H1 (cell line): ENCODE measurements at regions not wholly inside any gene's neighbourhood (a gene's known extent, or its start where the extent isn't known, plus 50 kb on each side); places are given as distances from the start of the nearest gene placed in this dataset.

Experiments used
- CTCF ChIA-PET: fragments of 300-600 bp; sonication (Branson Sonifier 250); formaldehyde crosslinking; loops from one replicate; lab custom pipeline; 2021; ENCODE audit not compliant: partially characterized antibody; lab: Charles Lee
- POLR2A ChIA-PET: fragments of 300-600 bp; sonication (Branson Sonifier 250); formaldehyde crosslinking; loops from one replicate; lab custom pipeline; 2021; ENCODE audit warnings: inconsistent platforms; ENCODE audit not compliant: partially characterized antibody; lab: Charles Lee
- DNase-seq, 2 experiments: peaks; one replicate each; pipeline versions ENCODE4 v3.0.0 to v3.0.0-alpha.2; 2010 to 2022; ENCODE audit warnings: low spot score in 2 of 2, low read depth in 1 of 2, mixed read lengths in 1 of 2
- FAIRE-seq: peaks from 2 replicates; lab custom pipeline; 2011; peaks lifted over from hg19 to GRCh38; lab: Jason Lieb, UNC
- H2AFZ ChIP-seq: 2 replicates; pipeline ENCODE4 v1.8.1; 2012; ENCODE audit warnings: low read length, inconsistent platforms
- H2AK5ac ChIP-seq: 2 replicates; pipeline ENCODE4 v1.6.1; 2013; ENCODE audit warnings: low read depth, low read length
- H2BK120ac ChIP-seq: replicated peaks from 2 replicates; pipeline ENCODE3; 2013; ENCODE audit warnings: low read depth, low read length, inconsistent platforms
- H2BK12ac ChIP-seq: 2 replicates; pipeline ENCODE4 v1.6.1; 2013; ENCODE audit warnings: low read depth, low read length
- H2BK15ac ChIP-seq: 2 replicates; pipeline ENCODE4 v1.6.1; 2013; ENCODE audit warnings: low read length
- H2BK20ac ChIP-seq: 2 replicates; pipeline ENCODE4 v1.6.1; 2013; ENCODE audit warnings: low read length
- H2BK5ac ChIP-seq: 2 replicates; pipeline ENCODE4 v1.6.1; 2013; ENCODE audit warnings: low read depth, low read length
- H3K14ac ChIP-seq: 2 replicates; pipeline ENCODE4 v1.6.1; 2013; ENCODE audit warnings: inconsistent platforms; ENCODE audit not compliant: insufficient read length
- H3K18ac ChIP-seq: 2 replicates; pipeline ENCODE4 v1.6.1; 2013; ENCODE audit warnings: low read length; ENCODE audit errors: extremely low read depth
- H3K23ac ChIP-seq: 2 replicates; pipeline ENCODE4 v1.6.1; 2013; ENCODE audit warnings: inconsistent platforms; ENCODE audit not compliant: insufficient read length
- H3K23me2 ChIP-seq: 2 replicates; pipeline ENCODE4 v1.6.1; 2013; ENCODE audit warnings: low read depth, low read length
- H3K27ac ChIP-seq: 2 replicates; pipeline ENCODE4 v1.6.1; 2011; ENCODE audit warnings: low read depth, low read length, inconsistent platforms
- H3K27me3 ChIP-seq, 4 experiments: replicated peaks in 1 of 4; 1 replicate in 1 of 4; 2 replicates in 3 of 4; pipeline versions ENCODE4 v1.6.1 to v1.8.1; 2011 to 2013; ENCODE audit warnings: low read length in 3 of 4, mild to moderate bottlenecking in 3 of 4, inconsistent platforms in 2 of 4, mixed read lengths in 2 of 4, moderate library complexity in 1 of 4; ENCODE audit not compliant: control insufficient read depth in 3 of 4, insufficient read depth in 3 of 4; ENCODE audit errors: extremely low read depth in 1 of 4
- H3K36me3 ChIP-seq, 4 experiments: 2 replicates each; pipeline versions ENCODE4 v1.6.1 to v1.8.1; 2011 to 2013; ENCODE audit warnings: mild to moderate bottlenecking in 4 of 4, low read length in 3 of 4, moderate library complexity in 2 of 4, control low read depth in 1 of 4, inconsistent platforms in 1 of 4; ENCODE audit not compliant: insufficient read depth in 4 of 4, control insufficient read depth in 2 of 4
- H3K4ac ChIP-seq: replicated peaks from 2 replicates; pipeline ENCODE3; 2013; ENCODE audit warnings: low read length, low read depth, mixed read lengths, inconsistent platforms; ENCODE audit not compliant: insufficient read length
- H3K4me1 ChIP-seq, 4 experiments: replicated peaks in 1 of 4; 1 replicate in 1 of 4; 2 replicates in 3 of 4; pipeline versions ENCODE4 v1.6.1 to v1.8.1; 2011 to 2013; ENCODE audit warnings: low read length in 3 of 4, inconsistent platforms in 2 of 4, mixed read lengths in 1 of 4; ENCODE audit not compliant: insufficient read depth in 4 of 4, control insufficient read depth in 3 of 4
- H3K4me2 ChIP-seq, 2 experiments: 2 replicates each; pipeline versions ENCODE4 v1.6.1 to v1.8.1; 2011 to 2013; ENCODE audit warnings: low read depth in 2 of 2, low read length in 2 of 2, control low read depth in 1 of 2, inconsistent platforms in 1 of 2, mild to moderate bottlenecking in 1 of 2; ENCODE audit not compliant: insufficient read depth in 1 of 2
- H3K4me3 ChIP-seq, 4 experiments: fragments of 200-600, 300-600 bp in 1 of 4; sonication (generic), shearing (Covaris generic), sonication (Bioruptor Twin) in 1 of 4; 2 replicates each; pipeline versions ENCODE4 v1.5.1 to v1.8.1; 2011 to 2016; ENCODE audit warnings: low read length in 4 of 4, low read depth in 3 of 4, control low read depth in 2 of 4, inconsistent platforms in 2 of 4, mild to moderate bottlenecking in 2 of 4, mixed read lengths in 1 of 4, moderate library complexity in 1 of 4; ENCODE audit not compliant: insufficient read depth in 2 of 4; ENCODE audit errors: extremely low read depth in 1 of 4
- H3K56ac ChIP-seq: replicated peaks from 2 replicates; pipeline ENCODE3; 2013; ENCODE audit warnings: low read depth, mild to moderate bottlenecking, mixed read lengths, low read length, inconsistent platforms; ENCODE audit not compliant: insufficient read length
- H3K79me1 ChIP-seq: 2 replicates; pipeline ENCODE4 v1.6.1; 2013; ENCODE audit warnings: low read depth, low read length, control low read depth
- H3K79me2 ChIP-seq, 2 experiments: 2 replicates each; pipeline versions ENCODE4 v1.6.1 to v1.8.1; 2012 to 2013; ENCODE audit warnings: low read length in 2 of 2, mild to moderate bottlenecking in 2 of 2, inconsistent platforms in 1 of 2; ENCODE audit not compliant: insufficient read depth in 2 of 2, control insufficient read depth in 1 of 2
- H3K9ac ChIP-seq, 4 experiments: replicated peaks in 1 of 4; 1 replicate in 1 of 4; 2 replicates in 3 of 4; pipeline versions ENCODE4 v1.6.1 to v1.8.1; 2011 to 2013; ENCODE audit warnings: low read depth in 3 of 4, low read length in 3 of 4, control low read depth in 2 of 4, mild to moderate bottlenecking in 2 of 4, moderate library complexity in 2 of 4, inconsistent platforms in 1 of 4; ENCODE audit errors: extremely low read depth in 1 of 4
- H3K9me3 ChIP-seq, 2 experiments: 2 replicates each; pipeline versions ENCODE4 v1.6.1 to v1.8.1; 2012 to 2013; ENCODE audit warnings: mild to moderate bottlenecking in 2 of 2, moderate library complexity in 2 of 2, control low read depth in 1 of 2, inconsistent platforms in 1 of 2, low read depth in 1 of 2, low read length in 1 of 2, mixed read lengths in 1 of 2; ENCODE audit not compliant: insufficient read depth in 2 of 2
- H4K20me1 ChIP-seq, 2 experiments: replicated peaks in 1 of 2; 2 replicates each; pipeline versions ENCODE3 to v1.8.1; 2011 to 2013; ENCODE audit warnings: inconsistent platforms in 2 of 2, low read length in 2 of 2, mild to moderate bottlenecking in 1 of 2; ENCODE audit not compliant: insufficient read depth in 2 of 2, control insufficient read depth in 1 of 2
- H4K5ac ChIP-seq: 2 replicates; pipeline ENCODE4 v1.6.1; 2013; ENCODE audit warnings: low read length, low read depth, mixed read lengths, inconsistent platforms; ENCODE audit not compliant: insufficient read length
- H4K8ac ChIP-seq: 2 replicates; pipeline ENCODE4 v1.8.0; 2013; ENCODE audit warnings: mild to moderate bottlenecking, moderate library complexity, low read length, inconsistent platforms; ENCODE audit not compliant: insufficient read depth; ENCODE audit errors: extremely low read depth
- H4K91ac ChIP-seq: replicated peaks from 2 replicates; pipeline ENCODE3; 2013; ENCODE audit warnings: low read length, mixed read lengths, inconsistent platforms; ENCODE audit not compliant: insufficient read length
- ASH2L ChIP-seq: fragments of 200-600, 300-600 bp; sonication (generic); IDR thresholded peaks from one replicate; pipeline ENCODE4 v1.7.1; 2017; ENCODE audit warnings: low read length
- USF2 ChIP-seq: IDR thresholded peaks from 2 replicates; pipeline ENCODE4 v1.6.1; 2011; ENCODE audit warnings: low read length, improper control_type of control experiment
- WGBS, 2 experiments: shearing (Covaris generic) in 1 of 2; methylation state at CpG; one replicate each; pipeline versions ENCODE4 v1.1.6 to v1.1.7; 2013 to 2015; ENCODE audit warnings: low lambda C conversion rate in 2 of 2, mixed read lengths in 2 of 2, inconsistent platforms in 1 of 2, low coverage in 1 of 2, missing lambda C conversion rate in 1 of 2; ENCODE audit not compliant: insufficient replicate concordance in 2 of 2, insufficient coverage in 1 of 2, insufficient read length in 1 of 2; ENCODE audit errors: extremely low coverage in 1 of 2, missing lambda C conversion rate in 1 of 2; 5-methylcytosine and 5-hydroxymethylcytosine counted together
- TF ChIP-seq, protein P1 (sequence below): IDR thresholded peaks from 2 replicates; pipeline ENCODE4 v1.6.1; 2012; ENCODE audit warnings: inconsistent platforms

DNA sequence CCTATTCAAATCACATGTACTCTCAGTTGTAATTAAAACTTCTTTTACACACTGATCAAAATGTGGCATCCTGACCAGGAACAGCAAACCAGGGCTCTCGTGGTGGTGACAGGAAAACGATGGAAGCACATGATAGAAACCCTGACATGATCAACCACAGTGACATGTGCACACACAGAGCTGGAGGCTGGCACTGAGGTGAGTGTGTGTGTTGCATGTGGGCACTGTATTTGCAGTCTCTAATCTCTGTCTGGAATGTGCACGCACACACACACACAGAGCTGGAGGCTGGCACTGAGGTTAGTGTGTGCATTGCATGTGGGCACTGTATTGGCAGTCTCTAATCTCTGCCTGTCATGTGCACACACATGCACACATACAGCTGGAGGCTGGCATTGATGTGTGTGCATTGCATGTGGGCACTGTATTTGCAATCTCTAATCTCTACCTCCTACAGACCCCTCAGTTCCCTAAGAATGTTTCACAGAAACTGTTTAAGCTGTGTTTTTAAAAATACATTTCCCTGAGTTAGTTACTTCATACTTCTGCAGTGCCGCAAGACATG, 406.9 kb downstream of the SFMBT2 start:
- WGBS, 2 experiments = 90% methylated on average over 4 of the region's 4 CpGs; no CpG with 5 or more reads in 1 of the 2 experiments
- Histone ChIP-seq H2BK20ac (no peak overlapping the region), H3K23ac (no peak overlapping the region), H2BK120ac (no peak overlapping the region), H4K8ac (no peak overlapping the region), H3K27me3 (no peaks in the 10 kb centered on the region), H3K9ac (no peak overlapping the region), H2AFZ (no peak overlapping the region), H2BK15ac (peak overlapping the region; percentile 77; the same call in 1 of the 2 replicates), H3K4me1 (no peaks in the 10 kb centered on the region), H3K9me3 (no peaks in the 10 kb centered on the region), H3K4me3 (no peak overlapping the region)
- ChIA-PET CTCF (interaction anchor here (1.2 to 1.5 kb wide), 3 partner anchors 16 to 84 kb away, joined by 3 to 7 read pairs (median 4); no protein-coding TSS in a partner anchor), POLR2A (no interaction called here)
- no peak for DNase-seq
- no peak for FAIRE-seq
- TF ChIP-seq USF2 (no peak), ASH2L (no peak)
- TF ChIP-seq, protein P1, sequence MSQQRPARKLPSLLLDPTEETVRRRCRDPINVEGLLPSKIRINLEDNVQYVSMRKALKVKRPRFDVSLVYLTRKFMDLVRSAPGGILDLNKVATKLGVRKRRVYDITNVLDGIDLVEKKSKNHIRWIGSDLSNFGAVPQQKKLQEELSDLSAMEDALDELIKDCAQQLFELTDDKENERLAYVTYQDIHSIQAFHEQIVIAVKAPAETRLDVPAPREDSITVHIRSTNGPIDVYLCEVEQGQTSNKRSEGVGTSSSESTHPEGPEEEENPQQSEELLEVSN = no peak
- TF ChIP-seq, all 59 proteins: peak for 0
- Histone ChIP-seq H2AK5ac (no peak overlapping the region), H3K79me1 (no peaks in the 10 kb centered on the region), H3K56ac (no peak overlapping the region), H3K4me2 (no peak overlapping the region), H3K36me3 (no peaks in the 10 kb centered on the region; a peak in 1 of 8 replicates), H3K18ac (no peak overlapping the region), H3K14ac (no peak overlapping the region), H2BK12ac (no peak overlapping the region), H4K5ac (no peak overlapping the region), H4K91ac (no peak overlapping the region), H3K27ac (no peak overlapping the region; the same call in 1 of the 2 replicates), H3K23me2 (peaks cover 3% of the 10 kb centered on the region; the same call in 1 of the 2 replicates), H3K4ac (no peak overlapping the region), H4K20me1 (no peaks in the 10 kb centered on the region), H3K79me2 (no peaks in the 10 kb centered on the region), H2BK5ac (no peak overlapping the region)
